Hepatocyte (in vitro differentiated cells): ENCODE measurements at regions not wholly inside any gene's neighbourhood (a gene's known extent, or its start where the extent isn't known, plus 50 kb on each side); places are given as distances from the start of the nearest gene placed in this dataset.

Experiments
- DNase-seq: peaks from one replicate; pipeline ENCODE4 v3.0.0-alpha.2; 2016; ENCODE audit warnings: low spot score
- H2AFZ ChIP-seq: fragments of 200-600 bp; sonication (generic); 2 replicates; pipeline ENCODE4 v1.6.0; 2016; ENCODE audit warnings: antibody characterized with exemption, mild to moderate bottlenecking
- H3K27ac ChIP-seq: fragments of 200-600 bp; sonication (generic); 2 replicates; pipeline ENCODE4 v1.5.1; 2016; ENCODE audit warnings: mild to moderate bottlenecking
- H3K27me3 ChIP-seq: fragments of 200-600 bp; sonication (generic); 2 replicates; pipeline ENCODE4 v1.6.1; 2016
- H3K36me3 ChIP-seq: fragments of 200-600 bp; sonication (generic); replicated peaks from 2 replicates; pipeline ENCODE4 v1.5.1; 2016; ENCODE audit warnings: low read depth; ENCODE audit not compliant: insufficient read depth
- H3K4me1 ChIP-seq: fragments of 200-600 bp; sonication (generic); 2 replicates; pipeline ENCODE4 v1.5.1; 2016; ENCODE audit warnings: mild to moderate bottlenecking, moderate library complexity; ENCODE audit not compliant: insufficient read depth
- H3K4me2 ChIP-seq: fragments of 200-600 bp; sonication (generic); 2 replicates; pipeline ENCODE4 v1.6.0; 2016
- H3K4me3 ChIP-seq: fragments of 200-600 bp; sonication (generic); 2 replicates; pipeline ENCODE4 v1.5.1; 2016; ENCODE audit warnings: mild to moderate bottlenecking
- H3K79me2 ChIP-seq: fragments of 200-600 bp; sonication (generic); 2 replicates; pipeline ENCODE4 v1.6.0; 2017; ENCODE audit warnings: mild to moderate bottlenecking
- H3K9me2 ChIP-seq: fragments of 200-600 bp; sonication (generic); replicated peaks from 2 replicates; pipeline ENCODE4 v1.6.0; 2017; ENCODE audit warnings: mild to moderate bottlenecking; ENCODE audit not compliant: insufficient read depth
- H3K9me3 ChIP-seq: fragments of 200-600 bp; sonication (generic); 2 replicates; pipeline ENCODE4 v1.5.1; 2016; ENCODE audit warnings: low read depth, mild to moderate bottlenecking
- H4K20me1 ChIP-seq: fragments of 200-600 bp; sonication (generic); 2 replicates; pipeline ENCODE4 v1.6.0; 2016; ENCODE audit warnings: mild to moderate bottlenecking; ENCODE audit not compliant: insufficient read depth, poor library complexity, severe bottlenecking
- EZH2 ChIP-seq: fragments of 200-600 bp; sonication (generic); IDR thresholded peaks from 2 replicates; pipeline ENCODE4 v1.6.1; 2016; ENCODE audit warnings: antibody characterized with exemption, mild to moderate bottlenecking, borderline replicate concordance
- EZH2phosphoT487 ChIP-seq: fragments of 200-600 bp; sonication (generic); IDR thresholded peaks from one replicate; pipeline ENCODE4 v1.6.1; 2018; ENCODE audit warnings: antibody characterized with exemption, mild to moderate bottlenecking, low read depth, moderate library complexity; ENCODE audit not compliant: unreplicated experiment, severe bottlenecking
- WGBS: methylation state at CpG from one replicate; pipeline ENCODE4 v1.1.6; 2016; ENCODE audit warnings: low lambda C conversion rate; ENCODE audit errors: missing lambda C conversion rate; 5-methylcytosine and 5-hydroxymethylcytosine counted together
- TF ChIP-seq, protein P1 (sequence below): fragments of 200-600 bp; sonication (generic); IDR thresholded peaks from 2 replicates; pipeline ENCODE4 v1.5.1; 2016; ENCODE audit warnings: antibody characterized with exemption, mild to moderate bottlenecking; ENCODE audit not compliant: poor library complexity

DNA sequence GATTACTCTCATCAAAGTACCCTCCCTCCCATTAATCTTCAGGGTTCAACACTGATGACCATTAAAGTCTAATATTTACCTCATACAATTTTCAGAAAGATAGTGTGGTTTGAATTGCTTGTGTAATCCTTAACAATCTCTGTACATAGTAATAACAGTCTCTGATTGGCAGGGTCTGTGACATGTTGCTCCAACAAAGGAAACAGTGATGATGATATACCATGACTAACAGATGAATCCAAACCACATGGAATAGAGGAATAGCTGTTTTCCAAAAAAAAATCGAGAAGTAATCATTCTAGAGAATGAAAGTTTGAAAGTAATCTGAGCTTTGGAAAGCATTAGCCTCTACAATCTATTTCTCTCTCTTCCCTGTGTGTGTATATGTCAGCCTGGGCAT, 610.1 kb upstream of the NEGR1 start:
- Histone ChIP-seq H3K27ac (no peak overlapping the region), H3K4me2 (no peak overlapping the region), H3K9me3 (no peaks in the 10 kb centered on the region), H3K79me2 (no peaks in the 10 kb centered on the region), H3K9me2 (no peaks in the 10 kb centered on the region), H2AFZ (no peak overlapping the region), H3K27me3 (no peaks in the 10 kb centered on the region), H4K20me1 (no peaks in the 10 kb centered on the region), H3K36me3 (no peaks in the 10 kb centered on the region), H3K4me1 (no peaks in the 10 kb centered on the region), H3K4me3 (no peak overlapping the region)
- DNase-seq: no peak
- whole genome bisulfite sequencing: 46% methylated on average over 1 of the region's 1 CpG
- no peak for TF ChIP-seq EZH2phosphoT487
- TF ChIP-seq, protein P1, sequence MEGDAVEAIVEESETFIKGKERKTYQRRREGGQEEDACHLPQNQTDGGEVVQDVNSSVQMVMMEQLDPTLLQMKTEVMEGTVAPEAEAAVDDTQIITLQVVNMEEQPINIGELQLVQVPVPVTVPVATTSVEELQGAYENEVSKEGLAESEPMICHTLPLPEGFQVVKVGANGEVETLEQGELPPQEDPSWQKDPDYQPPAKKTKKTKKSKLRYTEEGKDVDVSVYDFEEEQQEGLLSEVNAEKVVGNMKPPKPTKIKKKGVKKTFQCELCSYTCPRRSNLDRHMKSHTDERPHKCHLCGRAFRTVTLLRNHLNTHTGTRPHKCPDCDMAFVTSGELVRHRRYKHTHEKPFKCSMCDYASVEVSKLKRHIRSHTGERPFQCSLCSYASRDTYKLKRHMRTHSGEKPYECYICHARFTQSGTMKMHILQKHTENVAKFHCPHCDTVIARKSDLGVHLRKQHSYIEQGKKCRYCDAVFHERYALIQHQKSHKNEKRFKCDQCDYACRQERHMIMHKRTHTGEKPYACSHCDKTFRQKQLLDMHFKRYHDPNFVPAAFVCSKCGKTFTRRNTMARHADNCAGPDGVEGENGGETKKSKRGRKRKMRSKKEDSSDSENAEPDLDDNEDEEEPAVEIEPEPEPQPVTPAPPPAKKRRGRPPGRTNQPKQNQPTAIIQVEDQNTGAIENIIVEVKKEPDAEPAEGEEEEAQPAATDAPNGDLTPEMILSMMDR: no peak
- no peak for TF ChIP-seq EZH2

DNA sequence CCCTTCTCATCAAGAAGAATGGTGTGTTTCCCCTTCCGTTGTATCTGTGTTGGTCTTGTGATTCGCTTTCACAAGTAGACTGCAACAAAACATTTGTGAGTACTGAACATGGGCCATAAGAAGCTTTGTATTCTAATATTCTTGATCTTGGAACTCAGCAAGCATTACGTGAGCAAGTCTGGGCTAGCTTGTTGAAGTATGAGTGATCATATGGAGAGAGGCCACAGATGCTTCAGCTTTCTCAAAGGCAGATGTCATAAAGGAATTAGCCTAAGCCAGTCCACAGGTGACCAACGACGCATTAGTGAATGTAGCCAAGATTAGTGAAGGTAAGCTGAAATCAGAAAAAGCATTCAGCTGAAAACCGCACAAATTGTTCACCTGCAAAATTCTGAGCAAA, 609.6 kb upstream of the NEGR1 start:
- Histone ChIP-seq H3K4me2 (no peak overlapping the region), H3K27ac (no peak overlapping the region), H3K27me3 (no peaks in the 10 kb centered on the region), H3K36me3 (no peaks in the 10 kb centered on the region), H3K4me3 (no peak overlapping the region), H4K20me1 (no peaks in the 10 kb centered on the region), H3K79me2 (no peaks in the 10 kb centered on the region), H3K4me1 (no peaks in the 10 kb centered on the region), H2AFZ (no peak overlapping the region), H3K9me2 (no peaks in the 10 kb centered on the region), H3K9me3 (no peaks in the 10 kb centered on the region)
- 85% methylated on average over 6 of the region's 6 CpGs for WGBS
- no peak for DNase-seq
- TF ChIP-seq, protein P1: no peak
- no peak for TF ChIP-seq EZH2phosphoT487
- no peak for TF ChIP-seq EZH2

DNA sequence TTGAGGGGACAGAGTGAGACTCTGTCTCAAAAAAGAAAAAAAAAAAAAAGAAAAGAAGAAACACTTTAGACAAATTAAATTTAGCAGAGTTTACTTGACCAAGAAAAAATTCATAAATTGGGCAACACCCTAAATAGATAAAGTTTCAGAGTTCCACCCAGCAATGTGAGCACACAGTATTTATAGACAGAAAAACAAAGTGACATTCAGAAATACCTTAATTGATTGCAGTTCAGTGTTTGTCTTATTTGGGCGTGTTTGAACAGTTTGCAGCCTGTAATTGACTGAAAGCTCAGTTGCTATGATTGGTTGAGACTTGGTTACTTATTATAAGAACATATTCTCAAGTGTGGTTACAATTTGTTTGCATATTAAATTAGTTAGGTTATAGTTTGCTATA, 603.5 kb upstream of the NEGR1 start:
- 68% methylated on average over 1 of the region's 1 CpG for WGBS
- no peaks in the 10 kb centered on the region for H3K27me3 ChIP-seq

More for the DNA sequence above, 603.5 kb upstream of the NEGR1 start:
- Histone ChIP-seq H3K27ac (no peak overlapping the region), H4K20me1 (no peaks in the 10 kb centered on the region), H3K9me2 (no peaks in the 10 kb centered on the region), H3K9me3 (no peaks in the 10 kb centered on the region), H3K4me3 (no peak overlapping the region), H3K4me2 (no peak overlapping the region), H3K36me3 (no peaks in the 10 kb centered on the region), H3K79me2 (no peaks in the 10 kb centered on the region), H2AFZ (no peak overlapping the region), H3K4me1 (no peaks in the 10 kb centered on the region)
- no peak for DNase-seq
- no peak for TF ChIP-seq EZH2
- TF ChIP-seq, protein P1: no peak
- no peak for TF ChIP-seq EZH2phosphoT487
